GM21528 (cell line): ENCODE measurements at regions not wholly inside any gene's neighbourhood (a gene's known extent, or its start where the extent isn't known, plus 50 kb on each side); places are given as distances from the start of the nearest gene placed in this dataset.

Source experiments
- ATAC-seq: cut with Tn5 transposase; IDR thresholded peaks from one replicate; pipeline ENCODE4 v1.9.1; 2021; ENCODE audit warnings: mild to moderate bottlenecking, moderate library complexity; ENCODE audit not compliant: unreplicated experiment, low FRiP score

DNA sequence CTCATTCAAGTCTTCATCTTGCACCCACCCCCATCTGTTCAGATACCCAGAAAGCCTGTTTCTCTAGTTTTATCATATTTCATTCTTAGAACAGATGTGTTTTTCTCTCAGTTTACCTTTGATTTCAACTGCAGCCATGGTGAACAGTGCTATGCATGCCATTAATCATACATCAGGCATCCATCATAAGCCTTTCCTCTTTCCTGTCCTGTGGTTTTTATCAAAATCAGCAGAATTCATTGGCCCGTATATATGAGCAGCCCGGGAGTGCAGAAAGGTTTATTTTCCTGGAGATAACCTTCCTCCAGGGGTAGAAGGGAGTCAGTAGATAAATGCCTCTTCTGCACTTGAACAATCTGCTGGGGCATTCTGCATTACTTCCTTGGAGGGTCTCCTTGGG lies 65.7 kb downstream of the IL21 start:
- ATAC-seq, result no peak

GRCh38 chr4:122553432-122553831 lies 67.4 kb downstream of the IL21 start:
- ATAC-seq, result no peak

DNA sequence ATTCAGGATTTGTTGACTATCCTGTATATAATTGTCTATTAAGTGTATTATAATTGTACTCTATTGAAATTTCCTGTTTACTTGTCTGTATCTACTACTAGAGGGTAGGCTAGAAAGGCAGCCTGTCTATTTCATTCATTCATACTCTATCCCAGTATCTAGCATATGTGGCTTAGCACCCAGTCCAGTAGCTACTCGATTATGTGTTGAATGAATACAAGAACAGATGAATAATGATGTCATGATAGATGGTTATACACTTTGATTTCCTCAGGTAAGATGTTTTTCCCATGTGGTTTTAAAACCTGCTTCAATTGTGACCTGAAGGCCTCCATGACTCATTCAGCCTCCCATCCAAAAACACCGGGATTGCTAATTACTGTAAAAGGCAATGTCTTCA lies 68.0 kb downstream of the IL21 start:
- ATAC-seq, result no peak

DNA sequence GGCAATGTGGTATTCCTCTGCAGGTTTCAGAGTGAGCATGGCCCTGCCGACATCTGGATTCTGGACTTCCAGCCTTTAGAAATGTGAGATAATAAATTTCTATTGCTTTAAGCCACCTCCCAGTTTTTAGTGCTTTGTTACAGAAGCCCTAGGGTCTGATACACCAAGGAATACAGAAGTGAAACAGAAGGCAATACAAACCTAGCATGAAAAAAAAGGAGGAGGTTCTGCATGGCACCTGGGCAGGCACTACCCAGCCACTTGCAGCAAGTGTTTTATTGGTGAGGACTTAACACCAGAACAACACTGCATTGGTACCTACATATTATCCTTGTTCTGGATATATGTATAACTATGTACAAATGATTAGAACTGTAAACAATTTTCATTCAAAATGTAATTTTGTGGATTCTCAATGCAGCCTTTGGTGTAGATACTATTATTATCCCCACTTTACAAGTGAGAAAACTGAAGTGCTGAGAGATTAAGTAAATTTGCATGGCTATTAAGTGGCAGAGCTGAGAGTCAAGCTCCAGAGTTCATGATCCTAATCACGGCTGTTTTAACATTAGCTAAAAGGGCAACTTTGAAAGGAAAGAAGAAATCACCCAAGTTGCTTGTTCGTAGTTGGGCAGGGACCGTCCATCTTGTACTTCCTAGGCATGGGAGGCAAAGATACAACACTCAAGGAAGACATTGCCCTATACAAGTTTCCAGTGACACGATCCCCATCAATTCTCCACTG lies 71.8 kb downstream of the IL21 start:
- no peak for ATAC-seq

GRCh38 chr4:122548452-122548851 lies 72.4 kb downstream of the IL21 start:
- no peak for ATAC-seq

DNA sequence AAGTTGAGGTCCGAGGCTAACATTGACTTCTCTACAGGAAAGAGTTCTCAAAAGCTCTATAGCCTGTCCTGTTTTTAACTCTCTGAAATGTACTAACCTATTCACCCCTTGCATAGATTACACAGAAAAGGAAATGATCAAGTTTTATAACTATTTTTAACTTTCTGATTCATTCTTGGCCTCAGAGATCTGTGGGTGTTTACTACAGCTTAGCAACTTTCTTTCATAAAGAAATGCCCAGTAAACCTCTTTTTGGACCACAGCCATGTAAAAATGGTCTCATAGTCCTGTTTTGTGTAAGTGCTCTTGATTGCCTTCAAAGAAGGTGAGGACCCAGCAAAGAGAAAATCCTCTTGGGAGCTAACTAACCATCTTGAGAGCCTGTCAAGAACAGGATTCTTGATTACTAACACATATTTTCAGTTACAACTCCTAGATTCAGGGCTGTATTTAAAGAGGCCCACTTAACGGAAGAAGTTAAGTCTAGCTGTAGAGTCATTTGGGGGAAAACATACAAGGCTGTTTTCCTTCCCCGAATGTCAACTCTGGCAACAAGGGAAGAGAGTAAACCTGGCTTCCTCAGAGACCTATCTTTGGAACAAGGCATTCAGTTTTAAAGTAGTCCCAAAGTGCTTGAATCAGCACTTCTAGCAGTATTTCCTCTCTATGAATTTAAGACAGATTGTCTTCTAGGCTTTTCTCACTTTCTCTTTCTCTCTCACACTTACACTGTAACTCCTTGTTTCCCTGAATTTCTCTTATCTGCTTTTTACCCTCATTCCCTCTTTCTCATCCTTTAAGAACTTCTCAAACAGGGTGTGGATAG lies 78.2 kb downstream of the IL21 start:
- ATAC-seq, result peak; percentile 89

DNA sequence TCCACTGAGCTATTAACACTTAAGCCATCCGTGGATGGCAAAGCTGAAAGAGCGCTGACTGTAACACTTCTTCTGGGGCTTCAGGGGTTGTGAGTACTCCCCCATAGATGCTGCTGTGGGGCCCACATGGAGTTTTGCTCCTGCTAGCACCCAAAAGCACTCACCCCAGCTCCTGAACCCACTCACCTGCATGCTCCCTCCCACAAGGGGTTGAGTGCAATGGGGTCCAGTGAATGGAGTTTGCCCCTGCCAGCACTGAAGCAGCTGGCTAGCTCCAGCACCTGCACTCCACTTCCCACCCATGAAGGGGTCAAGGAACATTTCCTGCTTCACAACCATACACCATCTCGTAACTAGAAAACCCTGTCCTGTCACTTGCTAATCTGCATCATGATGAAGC lies 78.9 kb downstream of the IL21 start:
- peak; percentile 25 for ATAC-seq

GRCh38 chr4:122540838-122541237 lies 80.0 kb downstream of the IL21 start:
- ATAC-seq, result no peak

- no peak for ATAC-seq
These were observed 80.9 kb downstream of the IL21 start for GRCh38 chr4:122539861-122540465.

- no peak for ATAC-seq
These were observed 81.0 kb upstream of the IL2 start for GRCh38 chr4:122537388-122538135.

GRCh38 chr4:122536001-122536400 lies 79.5 kb upstream of the IL2 start:
- ATAC-seq, result no peak

- ATAC-seq, result no peak
These were observed 78.3 kb upstream of the IL2 start for GRCh38 chr4:122534776-122535175.

DNA sequence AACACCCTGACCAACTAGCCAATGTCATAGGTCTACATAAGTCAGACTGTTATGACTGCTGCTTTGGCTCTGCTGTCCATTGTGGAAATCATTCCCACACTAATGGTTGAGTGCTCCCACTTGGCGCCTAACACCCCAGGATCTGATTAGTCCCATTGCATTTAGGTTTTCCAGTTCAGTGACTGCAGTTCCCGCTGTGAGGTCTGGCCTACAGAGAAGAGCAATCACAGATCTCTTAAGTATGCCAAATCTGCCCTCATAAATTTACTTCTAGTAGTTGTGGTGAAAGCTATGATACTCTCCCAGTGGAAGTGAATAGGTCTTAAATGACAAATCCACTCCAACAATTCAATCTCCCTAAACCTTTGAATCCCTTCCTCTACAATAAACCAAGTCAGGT lies 77.3 kb upstream of the IL2 start:
- ATAC-seq, result no peak

DNA sequence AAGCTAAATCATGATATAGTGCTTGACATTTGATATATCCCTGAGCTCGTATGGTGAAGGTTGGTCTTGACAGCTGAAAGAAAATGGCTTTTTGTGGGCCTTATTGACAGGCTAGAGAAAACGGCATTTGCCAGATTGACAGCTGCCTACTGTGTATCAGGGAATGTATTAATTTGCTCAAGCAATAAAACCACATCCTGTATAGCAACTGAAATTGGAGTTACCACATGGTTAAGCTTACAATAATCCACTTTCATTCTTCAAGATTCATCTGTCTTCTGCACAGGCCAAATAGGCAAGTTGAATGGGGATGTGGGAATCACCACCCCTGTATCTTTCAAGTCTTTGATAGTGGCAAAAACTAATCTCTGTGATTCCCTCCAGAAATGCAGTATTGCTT lies 76.2 kb upstream of the IL2 start:
- no peak for ATAC-seq

- ATAC-seq, result no peak
These were observed 75.0 kb upstream of the IL2 start for GRCh38 chr4:122531514-122531913.

DNA sequence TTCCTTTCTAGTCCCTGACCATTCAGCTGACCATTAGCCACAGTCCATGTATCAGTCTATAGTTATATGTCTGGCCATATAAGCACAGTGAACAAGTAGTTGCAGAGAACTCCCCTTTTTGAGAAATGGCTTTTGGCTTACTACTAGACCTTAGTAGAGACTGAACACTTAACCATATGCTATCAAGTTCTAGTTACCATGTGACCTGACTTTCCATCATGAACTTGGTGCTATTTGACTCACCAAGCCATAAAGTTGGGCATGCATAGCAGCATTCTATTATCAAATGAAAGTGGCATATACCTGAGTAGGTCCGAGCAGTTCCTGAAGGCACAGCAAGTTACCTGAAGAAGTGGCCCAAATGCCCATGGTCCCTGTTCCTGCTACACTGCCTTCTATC lies 74.5 kb upstream of the IL2 start:
- ATAC-seq, result no peak

DNA sequence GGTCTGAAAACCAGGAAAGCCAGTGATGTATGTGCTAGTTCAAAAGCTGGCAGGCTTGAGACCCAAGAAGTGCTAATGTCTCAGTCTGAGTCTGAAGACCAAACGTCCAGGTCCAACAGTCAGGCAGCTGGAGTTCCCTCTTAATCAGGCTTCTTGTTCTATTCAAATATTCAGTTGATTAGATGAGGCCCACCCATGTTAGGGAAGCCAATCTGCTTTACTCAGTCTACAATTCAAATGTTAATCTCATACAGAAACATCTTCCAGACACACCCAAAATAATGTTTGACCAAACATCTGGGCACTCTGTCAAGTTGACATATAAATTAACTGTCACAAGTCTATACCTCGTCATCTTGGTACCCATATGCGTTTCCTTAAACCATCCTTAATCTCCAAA lies 72.4 kb upstream of the IL2 start:
- ATAC-seq, result no peak

GRCh38 chr4:122525865-122526264 lies 69.3 kb upstream of the IL2 start:
- ATAC-seq, result no peak

DNA sequence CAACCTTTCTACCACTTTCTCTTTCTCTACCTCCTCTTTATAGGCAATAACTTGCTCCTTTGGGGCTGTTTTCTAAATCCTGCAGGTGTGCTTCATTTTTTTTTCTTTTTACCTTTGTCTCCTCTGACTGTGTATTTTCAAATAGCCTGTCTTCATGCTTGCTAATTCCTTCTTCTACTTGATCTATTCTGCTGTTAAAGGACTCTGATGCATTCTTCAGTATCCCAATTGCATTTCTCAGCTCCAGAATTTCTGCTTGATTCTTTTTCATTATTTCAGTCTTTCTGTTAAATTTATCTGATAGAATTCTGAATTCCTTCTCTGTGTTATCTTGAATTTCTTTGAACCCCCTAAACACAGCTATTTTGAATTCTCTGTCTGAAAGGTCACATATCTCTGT lies 67.7 kb upstream of the IL2 start:
- no peak for ATAC-seq

GRCh38 chr4:122522944-122523343 lies 66.4 kb upstream of the IL2 start:
- ATAC-seq, result no peak

DNA sequence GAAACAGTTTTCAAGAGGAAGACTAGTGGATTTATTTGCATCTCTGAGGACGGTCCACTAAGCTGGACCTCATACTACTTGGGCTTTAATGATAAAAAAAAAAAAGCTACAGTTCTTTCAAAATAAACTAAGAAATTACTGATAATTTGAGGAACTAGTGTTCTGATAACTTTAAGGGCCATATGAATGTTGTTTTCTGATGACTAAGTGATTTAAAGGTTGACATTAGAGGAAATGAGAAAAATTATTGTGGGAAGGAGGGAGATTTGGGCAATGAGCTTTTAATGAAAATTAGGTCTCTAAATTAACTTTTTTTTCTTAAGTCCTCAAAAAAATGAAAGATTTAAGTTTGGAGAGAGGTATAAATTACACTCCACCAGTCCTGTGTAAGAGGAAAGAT lies 60.8 kb upstream of the IL2 start:
- ATAC-seq, result no peak
